ENCODE measurements at regions not wholly inside any gene's neighbourhood (a gene's known extent, or its start where the extent isn't known, plus 50 kb on each side); places are given as distances from the start of the nearest gene placed in this dataset.

DNA sequence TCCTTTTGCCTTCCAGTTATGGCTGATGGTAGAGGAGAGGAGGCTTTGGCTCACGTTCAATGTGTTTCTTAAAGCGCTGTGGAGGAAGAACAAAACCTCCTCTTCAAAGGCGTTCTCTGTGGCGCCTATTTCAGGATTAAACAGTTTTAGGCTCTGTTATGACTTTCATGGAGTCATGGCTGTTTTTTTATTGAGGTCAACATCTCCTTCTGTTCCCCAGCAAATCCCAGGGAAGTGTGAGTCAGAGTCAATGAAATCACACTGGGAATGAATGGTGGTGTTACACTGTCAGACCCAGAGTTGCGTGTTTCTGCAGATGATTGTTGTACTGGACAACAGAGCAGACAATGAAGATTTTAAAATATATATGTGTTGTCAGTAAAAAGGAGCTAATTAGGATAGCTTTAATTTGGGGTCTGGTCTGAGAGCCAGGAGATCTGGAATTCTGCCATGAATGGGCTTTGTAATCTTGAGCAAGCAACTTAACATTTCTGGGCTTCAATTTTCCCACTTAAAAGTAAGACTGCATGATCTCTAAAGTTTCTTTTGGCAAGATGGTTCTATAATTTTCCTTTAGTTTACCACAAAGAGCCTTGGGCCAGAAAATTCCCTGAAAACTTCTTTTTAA lies 240.7 kb downstream of the CSNK1G3 start:
- H3K36me3 ChIP-seq (ENCODE audit: control insufficient read depth, insufficient read depth, low read length), result no peaks in the 10 kb centered on the region
- TF ChIP-seq, protein P1, sequence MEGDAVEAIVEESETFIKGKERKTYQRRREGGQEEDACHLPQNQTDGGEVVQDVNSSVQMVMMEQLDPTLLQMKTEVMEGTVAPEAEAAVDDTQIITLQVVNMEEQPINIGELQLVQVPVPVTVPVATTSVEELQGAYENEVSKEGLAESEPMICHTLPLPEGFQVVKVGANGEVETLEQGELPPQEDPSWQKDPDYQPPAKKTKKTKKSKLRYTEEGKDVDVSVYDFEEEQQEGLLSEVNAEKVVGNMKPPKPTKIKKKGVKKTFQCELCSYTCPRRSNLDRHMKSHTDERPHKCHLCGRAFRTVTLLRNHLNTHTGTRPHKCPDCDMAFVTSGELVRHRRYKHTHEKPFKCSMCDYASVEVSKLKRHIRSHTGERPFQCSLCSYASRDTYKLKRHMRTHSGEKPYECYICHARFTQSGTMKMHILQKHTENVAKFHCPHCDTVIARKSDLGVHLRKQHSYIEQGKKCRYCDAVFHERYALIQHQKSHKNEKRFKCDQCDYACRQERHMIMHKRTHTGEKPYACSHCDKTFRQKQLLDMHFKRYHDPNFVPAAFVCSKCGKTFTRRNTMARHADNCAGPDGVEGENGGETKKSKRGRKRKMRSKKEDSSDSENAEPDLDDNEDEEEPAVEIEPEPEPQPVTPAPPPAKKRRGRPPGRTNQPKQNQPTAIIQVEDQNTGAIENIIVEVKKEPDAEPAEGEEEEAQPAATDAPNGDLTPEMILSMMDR (IDR thresholded peaks at IDR 0.05; ENCODE audit: insufficient read depth, low read depth, low read length), result no peak
- no peak overlapping the region for H3K4me3 ChIP-seq (ENCODE audit: low read depth, low read length)
- no peaks in the 10 kb centered on the region for H3K27me3 ChIP-seq (ENCODE audit: control insufficient read depth, insufficient read depth, low read length)
- POLR2A ChIA-PET, result no interaction called here
- CTCF ChIA-PET, result no interaction called here
- DNase-seq (ENCODE audit: low read depth), result peak; percentile 37

DNA sequence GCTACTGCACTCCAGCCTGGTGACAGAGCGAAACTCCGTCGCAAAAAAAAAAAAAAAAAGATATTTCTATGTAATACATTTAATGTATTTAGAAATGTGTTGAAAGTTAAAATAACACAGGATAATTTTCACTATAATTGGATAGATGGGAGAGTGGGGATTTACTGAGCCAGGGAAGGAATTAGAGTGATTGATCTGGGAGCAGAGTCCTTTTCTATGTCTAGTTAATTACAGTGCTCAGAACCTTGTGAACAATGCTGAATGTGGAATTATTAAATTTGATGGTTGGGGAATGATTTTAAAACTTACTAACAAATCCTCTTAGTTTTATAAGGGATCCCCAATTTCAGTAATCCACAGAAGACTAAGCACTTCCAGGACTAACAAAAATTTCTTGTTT lies 239.7 kb downstream of the CSNK1G3 start:
- no peaks in the 10 kb centered on the region for H3K27me3 ChIP-seq (ENCODE audit: control insufficient read depth, insufficient read depth, low read length)
- H3K4me3 ChIP-seq (ENCODE audit: low read depth, low read length), result no peak overlapping the region
- POLR2A ChIA-PET, result no interaction called here
- no peak for DNase-seq (ENCODE audit: low read depth)
- TF ChIP-seq, protein P1 (IDR thresholded peaks at IDR 0.05; ENCODE audit: insufficient read depth, low read depth, low read length), result no peak
- no peaks in the 10 kb centered on the region for H3K36me3 ChIP-seq (ENCODE audit: control insufficient read depth, insufficient read depth, low read length)
- CTCF ChIA-PET, result no interaction called here

DNA sequence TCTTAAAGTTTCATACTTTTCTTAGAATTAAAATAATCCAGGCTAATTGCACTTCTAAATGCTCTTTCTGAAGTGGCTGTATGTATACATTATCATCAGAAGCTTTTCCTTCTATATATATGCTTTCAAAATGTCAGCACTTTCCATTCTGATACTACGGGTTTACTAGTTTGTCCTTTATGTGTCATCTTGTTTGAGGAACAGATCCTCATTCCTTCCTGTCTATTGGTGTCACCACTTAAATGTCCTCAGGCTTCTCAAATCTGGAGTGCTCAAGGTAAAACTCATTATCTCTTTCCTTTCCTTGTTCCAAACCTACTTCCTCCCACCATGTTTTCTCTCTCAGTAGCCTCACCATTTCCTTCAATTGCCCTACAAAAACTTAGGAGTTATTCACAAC lies 236.3 kb downstream of the CSNK1G3 start:
- ChIA-PET POLR2A (no interaction called here), CTCF (interaction anchor here (0.6 kb wide), 1 partner anchor 1094 kb away, joined by 3 read pairs; no protein-coding TSS in a partner anchor)
- DNase-seq (ENCODE audit: low read depth), result no peak
- no peaks in the 10 kb centered on the region for H3K36me3 ChIP-seq (ENCODE audit: control insufficient read depth, insufficient read depth, low read length)
- H3K4me3 ChIP-seq (ENCODE audit: low read depth, low read length), result no peak overlapping the region
- no peaks in the 10 kb centered on the region for H3K27me3 ChIP-seq (ENCODE audit: control insufficient read depth, insufficient read depth, low read length)
- TF ChIP-seq, protein P1 (IDR thresholded peaks at IDR 0.05; ENCODE audit: insufficient read depth, low read depth, low read length), result no peak

DNA sequence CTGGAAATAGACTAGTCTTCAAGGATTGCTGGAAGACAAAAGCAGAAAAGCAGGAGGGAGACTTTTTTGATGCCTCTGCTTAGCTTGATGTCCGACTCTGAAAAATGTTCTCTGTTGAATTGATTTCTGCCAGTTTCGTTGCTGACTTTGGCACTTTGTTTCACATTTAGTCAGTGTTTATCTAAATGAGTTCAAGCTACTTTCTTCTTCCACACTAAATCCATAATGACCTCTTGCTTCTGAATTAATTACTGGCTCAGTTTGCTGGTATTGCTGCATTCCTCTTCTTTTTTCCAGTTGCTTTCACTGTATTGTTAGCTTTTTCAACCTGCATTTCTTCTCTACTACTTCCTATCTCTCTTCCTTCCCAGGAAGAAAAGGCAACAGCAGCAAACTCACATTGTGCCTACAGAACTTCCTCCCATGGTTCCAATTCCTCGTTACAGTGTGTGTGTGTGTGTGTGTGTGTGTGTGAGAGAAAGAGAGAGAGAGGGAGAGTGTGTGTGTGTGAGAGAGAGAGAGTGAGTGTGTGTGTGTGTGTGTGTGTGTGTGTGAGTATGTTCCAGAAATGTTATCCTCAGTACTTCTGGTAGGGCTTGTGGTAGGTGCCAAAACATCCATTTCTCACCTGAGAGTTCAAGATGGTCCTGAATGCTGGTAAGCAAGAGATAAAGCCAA lies 234.8 kb downstream of the CSNK1G3 start:
- ChIA-PET POLR2A (interaction anchor here (0.5 kb wide), 1 partner anchor 175 kb away, joined by 3 read pairs; no protein-coding TSS in a partner anchor), CTCF (no interaction called here)
- Histone ChIP-seq H3K27me3 (ENCODE audit: control insufficient read depth, insufficient read depth, low read length) (no peaks in the 10 kb centered on the region), H3K36me3 (ENCODE audit: control insufficient read depth, insufficient read depth, low read length) (no peaks in the 10 kb centered on the region), H3K4me3 (ENCODE audit: low read depth, low read length) (no peak overlapping the region)
- TF ChIP-seq, protein P1 (IDR thresholded peaks at IDR 0.05; ENCODE audit: insufficient read depth, low read depth, low read length), result no peak
- no peak for DNase-seq (ENCODE audit: low read depth)

DNA sequence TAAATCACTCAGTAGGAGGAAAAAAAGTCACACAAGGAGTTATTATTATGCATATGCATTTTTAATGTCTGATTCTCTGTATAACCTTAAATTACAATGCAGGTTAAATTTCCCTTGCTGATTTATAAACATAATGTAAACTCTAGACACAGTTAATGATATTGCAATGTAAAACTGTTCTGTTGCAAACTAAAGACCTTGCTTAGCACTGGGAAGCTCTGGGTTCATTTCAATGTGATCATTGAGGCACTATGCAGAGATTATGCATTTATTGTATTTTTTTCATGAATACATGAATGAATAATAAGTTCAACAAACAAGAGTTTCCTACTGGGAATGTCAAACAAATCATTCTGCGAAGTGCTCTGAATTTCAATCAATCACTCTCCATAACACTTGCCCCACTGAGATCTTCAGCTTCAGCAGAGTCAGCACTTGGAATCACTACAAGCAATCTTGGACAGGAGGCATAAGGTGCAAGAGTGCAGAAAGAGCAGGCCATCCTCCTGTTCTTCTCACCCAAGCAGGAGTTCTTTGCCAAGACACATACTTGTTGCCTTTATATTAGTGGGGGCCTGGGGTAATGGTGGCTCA lies 232.1 kb downstream of the CSNK1G3 start:
- ChIA-PET POLR2A (no interaction called here), CTCF (no interaction called here)
- DNase-seq (ENCODE audit: low read depth), result no peak
- Histone ChIP-seq H3K27me3 (ENCODE audit: control insufficient read depth, insufficient read depth, low read length) (no peaks in the 10 kb centered on the region), H3K4me3 (ENCODE audit: low read depth, low read length) (no peak overlapping the region), H3K36me3 (ENCODE audit: control insufficient read depth, insufficient read depth, low read length) (no peaks in the 10 kb centered on the region)
- TF ChIP-seq, protein P1 (IDR thresholded peaks at IDR 0.05; ENCODE audit: insufficient read depth, low read depth, low read length), result no peak
